Hepatocyte (in vitro differentiated cells): ENCODE measurements at regions not wholly inside any gene's neighbourhood (a gene's known extent, or its start where the extent isn't known, plus 50 kb on each side); places are given as distances from the start of the nearest gene placed in this dataset.
"Not testable (repeated sequence)": the region's sequence is repeated elsewhere in the genome, so short reads cannot be mapped to it uniquely, and the experiment has no call there.

Source experiments
- DNase-seq: peaks from one replicate; pipeline ENCODE4 v3.0.0-alpha.2; 2016; ENCODE audit warnings: low spot score
- H2AFZ ChIP-seq: fragments of 200-600 bp; sonication (generic); 2 replicates; pipeline ENCODE4 v1.6.0; 2016; ENCODE audit warnings: antibody characterized with exemption, mild to moderate bottlenecking
- H3K27ac ChIP-seq: fragments of 200-600 bp; sonication (generic); 2 replicates; pipeline ENCODE4 v1.5.1; 2016; ENCODE audit warnings: mild to moderate bottlenecking
- H3K27me3 ChIP-seq: fragments of 200-600 bp; sonication (generic); 2 replicates; pipeline ENCODE4 v1.6.1; 2016
- H3K36me3 ChIP-seq: fragments of 200-600 bp; sonication (generic); replicated peaks from 2 replicates; pipeline ENCODE4 v1.5.1; 2016; ENCODE audit warnings: low read depth; ENCODE audit not compliant: insufficient read depth
- H3K4me1 ChIP-seq: fragments of 200-600 bp; sonication (generic); 2 replicates; pipeline ENCODE4 v1.5.1; 2016; ENCODE audit warnings: mild to moderate bottlenecking, moderate library complexity; ENCODE audit not compliant: insufficient read depth
- H3K4me2 ChIP-seq: fragments of 200-600 bp; sonication (generic); 2 replicates; pipeline ENCODE4 v1.6.0; 2016
- H3K4me3 ChIP-seq: fragments of 200-600 bp; sonication (generic); 2 replicates; pipeline ENCODE4 v1.5.1; 2016; ENCODE audit warnings: mild to moderate bottlenecking
- H3K79me2 ChIP-seq: fragments of 200-600 bp; sonication (generic); 2 replicates; pipeline ENCODE4 v1.6.0; 2017; ENCODE audit warnings: mild to moderate bottlenecking
- H3K9me2 ChIP-seq: fragments of 200-600 bp; sonication (generic); replicated peaks from 2 replicates; pipeline ENCODE4 v1.6.0; 2017; ENCODE audit warnings: mild to moderate bottlenecking; ENCODE audit not compliant: insufficient read depth
- H3K9me3 ChIP-seq: fragments of 200-600 bp; sonication (generic); 2 replicates; pipeline ENCODE4 v1.5.1; 2016; ENCODE audit warnings: low read depth, mild to moderate bottlenecking
- H4K20me1 ChIP-seq: fragments of 200-600 bp; sonication (generic); 2 replicates; pipeline ENCODE4 v1.6.0; 2016; ENCODE audit warnings: mild to moderate bottlenecking; ENCODE audit not compliant: insufficient read depth, poor library complexity, severe bottlenecking
- EZH2 ChIP-seq: fragments of 200-600 bp; sonication (generic); IDR thresholded peaks from 2 replicates; pipeline ENCODE4 v1.6.1; 2016; ENCODE audit warnings: antibody characterized with exemption, mild to moderate bottlenecking, borderline replicate concordance
- EZH2phosphoT487 ChIP-seq: fragments of 200-600 bp; sonication (generic); IDR thresholded peaks from one replicate; pipeline ENCODE4 v1.6.1; 2018; ENCODE audit warnings: antibody characterized with exemption, mild to moderate bottlenecking, low read depth, moderate library complexity; ENCODE audit not compliant: unreplicated experiment, severe bottlenecking
- WGBS: methylation state at CpG from one replicate; pipeline ENCODE4 v1.1.6; 2016; ENCODE audit warnings: low lambda C conversion rate; ENCODE audit errors: missing lambda C conversion rate; 5-methylcytosine and 5-hydroxymethylcytosine counted together
- TF ChIP-seq, protein P1 (sequence below): fragments of 200-600 bp; sonication (generic); IDR thresholded peaks from 2 replicates; pipeline ENCODE4 v1.5.1; 2016; ENCODE audit warnings: antibody characterized with exemption, mild to moderate bottlenecking; ENCODE audit not compliant: poor library complexity

DNA sequence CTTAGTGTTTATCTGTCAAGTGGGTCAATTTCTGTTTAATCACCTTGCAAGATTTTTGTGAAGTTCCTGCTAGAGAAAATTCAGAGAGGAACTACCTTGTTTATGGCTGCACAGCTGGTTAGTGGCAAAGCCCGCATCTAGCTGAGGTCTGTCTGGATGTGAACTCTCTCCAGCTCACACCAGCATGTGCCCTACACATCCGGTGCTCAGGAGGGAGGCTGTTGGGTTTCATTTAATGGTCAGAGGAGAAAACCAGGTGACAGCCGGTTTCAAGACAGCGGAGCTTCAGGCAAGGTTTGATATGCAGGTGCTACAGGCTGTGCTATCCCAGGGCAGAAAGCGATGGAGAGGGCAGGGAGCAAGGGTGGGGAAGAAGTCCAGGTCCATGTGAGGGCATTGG is 351.1 kb downstream of the ACTR3B start:
- no peak for DNase-seq
- Histone ChIP-seq H3K4me2 (no peak overlapping the region), H3K9me2 (no peaks in the 10 kb centered on the region), H4K20me1 (no peaks in the 10 kb centered on the region), H2AFZ (no peak overlapping the region), H3K9me3 (no peaks in the 10 kb centered on the region), H3K27me3 (no peaks in the 10 kb centered on the region), H3K4me1 (no peaks in the 10 kb centered on the region), H3K79me2 (no peaks in the 10 kb centered on the region), H3K4me3 (no peak overlapping the region), H3K27ac (no peak overlapping the region), H3K36me3 (no peaks in the 10 kb centered on the region)
- 93% methylated on average over 5 of the region's 5 CpGs for WGBS
- TF ChIP-seq, protein P1, sequence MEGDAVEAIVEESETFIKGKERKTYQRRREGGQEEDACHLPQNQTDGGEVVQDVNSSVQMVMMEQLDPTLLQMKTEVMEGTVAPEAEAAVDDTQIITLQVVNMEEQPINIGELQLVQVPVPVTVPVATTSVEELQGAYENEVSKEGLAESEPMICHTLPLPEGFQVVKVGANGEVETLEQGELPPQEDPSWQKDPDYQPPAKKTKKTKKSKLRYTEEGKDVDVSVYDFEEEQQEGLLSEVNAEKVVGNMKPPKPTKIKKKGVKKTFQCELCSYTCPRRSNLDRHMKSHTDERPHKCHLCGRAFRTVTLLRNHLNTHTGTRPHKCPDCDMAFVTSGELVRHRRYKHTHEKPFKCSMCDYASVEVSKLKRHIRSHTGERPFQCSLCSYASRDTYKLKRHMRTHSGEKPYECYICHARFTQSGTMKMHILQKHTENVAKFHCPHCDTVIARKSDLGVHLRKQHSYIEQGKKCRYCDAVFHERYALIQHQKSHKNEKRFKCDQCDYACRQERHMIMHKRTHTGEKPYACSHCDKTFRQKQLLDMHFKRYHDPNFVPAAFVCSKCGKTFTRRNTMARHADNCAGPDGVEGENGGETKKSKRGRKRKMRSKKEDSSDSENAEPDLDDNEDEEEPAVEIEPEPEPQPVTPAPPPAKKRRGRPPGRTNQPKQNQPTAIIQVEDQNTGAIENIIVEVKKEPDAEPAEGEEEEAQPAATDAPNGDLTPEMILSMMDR: no peak
- TF ChIP-seq EZH2phosphoT487 (no peak), EZH2 (no peak)

DNA sequence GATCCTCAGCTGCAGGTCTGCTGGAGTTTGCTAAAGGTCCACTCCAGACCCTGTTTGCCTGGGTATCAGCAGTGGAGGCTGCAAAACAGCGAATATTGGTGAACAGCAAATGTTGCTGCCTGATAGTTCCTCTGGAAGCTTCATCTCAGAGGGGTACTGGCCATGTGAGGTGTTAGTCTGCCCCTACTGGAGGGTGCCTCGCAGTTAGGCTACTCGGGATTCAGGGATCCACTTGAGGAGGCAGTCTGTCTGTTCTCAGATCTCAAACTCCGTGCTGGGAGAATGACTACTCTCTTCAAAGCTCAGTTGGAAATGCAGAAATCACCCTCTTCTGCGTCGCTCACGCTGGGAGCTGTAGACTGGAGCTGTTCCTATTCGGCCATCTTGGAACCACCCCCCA is 362.7 kb downstream of the ACTR3B start:
- not testable (repeated sequence) for H3K27ac ChIP-seq, H4K20me1 ChIP-seq, H3K36me3 ChIP-seq, H3K4me3 ChIP-seq, H3K4me2 ChIP-seq, DNase-seq, H3K9me2 ChIP-seq, H3K27me3 ChIP-seq, H2AFZ ChIP-seq, H3K4me1 ChIP-seq, H3K9me3 ChIP-seq, H3K79me2 ChIP-seq
- WGBS: 71% methylated on average over 8 of the region's 8 CpGs

DNA sequence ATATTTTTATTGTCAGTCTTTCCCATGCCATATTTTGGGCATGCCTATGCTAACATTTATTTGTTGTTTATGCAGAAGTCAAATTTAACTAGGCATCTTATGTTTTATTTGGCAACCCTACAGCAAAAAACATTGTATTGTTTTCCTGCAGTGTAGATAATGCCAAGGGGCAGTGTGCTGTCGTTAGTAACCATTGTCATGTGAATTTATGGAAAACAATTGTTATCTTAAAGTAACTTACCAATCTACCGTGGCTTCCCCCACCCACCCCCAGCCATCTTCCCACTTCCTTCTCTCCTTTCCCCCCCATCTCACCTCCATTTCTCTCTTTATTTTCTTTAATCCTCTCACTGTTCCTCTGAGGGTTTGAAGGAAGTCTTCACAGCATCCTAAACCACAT is 370.5 kb downstream of the ACTR3B start:
- DNase-seq: no peak
- Histone ChIP-seq H3K4me3 (no peak overlapping the region), H3K79me2 (no peaks in the 10 kb centered on the region), H3K36me3 (no peaks in the 10 kb centered on the region), H3K27ac (no peak overlapping the region), H3K9me3 (no peaks in the 10 kb centered on the region), H3K27me3 (no peaks in the 10 kb centered on the region), H2AFZ (no peak overlapping the region), H3K9me2 (no peaks in the 10 kb centered on the region), H3K4me2 (no peak overlapping the region), H3K4me1 (no peaks in the 10 kb centered on the region), H4K20me1 (no peaks in the 10 kb centered on the region)
- WGBS: 25% methylated on average over 1 of the region's 2 CpGs
- TF ChIP-seq EZH2: no peak
- TF ChIP-seq, protein P1: no peak
- TF ChIP-seq EZH2phosphoT487: no peak

DNA sequence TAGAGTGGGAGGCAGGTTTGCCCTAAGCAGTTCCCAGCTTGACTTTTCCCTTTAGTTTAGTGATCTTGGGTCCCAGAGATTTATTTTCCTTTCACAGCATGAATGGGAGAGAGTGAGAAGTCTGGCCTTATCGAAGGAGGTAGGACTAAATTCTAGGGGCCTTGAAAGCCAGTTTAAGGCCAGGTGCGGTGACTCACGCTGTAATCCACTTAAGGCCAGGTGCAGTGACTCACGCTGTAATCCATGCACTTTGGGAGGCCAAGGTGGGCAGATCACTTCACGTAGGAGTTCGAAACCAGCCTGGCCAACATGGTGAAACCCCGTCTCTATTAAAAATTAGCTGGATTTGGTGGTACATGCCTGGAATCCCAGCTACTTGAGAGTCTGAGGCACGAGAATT is 392.2 kb downstream of the ACTR3B start:
- WGBS: 65% methylated on average over 8 of the region's 8 CpGs
- TF ChIP-seq, protein P1: no peak
- TF ChIP-seq EZH2phosphoT487: no peak
- TF ChIP-seq EZH2: no peak
- no peak overlapping the region for H3K27ac ChIP-seq
- H3K79me2 ChIP-seq: no peaks in the 10 kb centered on the region
- no peak for DNase-seq
- no peaks in the 10 kb centered on the region for H3K9me2 ChIP-seq
- no peak overlapping the region for H3K4me3 ChIP-seq
- H4K20me1 ChIP-seq: no peaks in the 10 kb centered on the region
- no peak overlapping the region for H2AFZ ChIP-seq
- H3K36me3 ChIP-seq: no peaks in the 10 kb centered on the region
- no peaks in the 10 kb centered on the region for H3K27me3 ChIP-seq
- no peaks in the 10 kb centered on the region for H3K9me3 ChIP-seq
- no peak overlapping the region for H3K4me2 ChIP-seq
- no peaks in the 10 kb centered on the region for H3K4me1 ChIP-seq
